ENCODE measurements at regions not wholly inside any gene's neighbourhood (a gene's known extent, or its start where the extent isn't known, plus 50 kb on each side); places are given as distances from the start of the nearest gene placed in this dataset.
"Not testable (repeated sequence)": the region's sequence is repeated elsewhere in the genome, so short reads cannot be mapped to it uniquely, and the experiment has no call there.

DNA sequence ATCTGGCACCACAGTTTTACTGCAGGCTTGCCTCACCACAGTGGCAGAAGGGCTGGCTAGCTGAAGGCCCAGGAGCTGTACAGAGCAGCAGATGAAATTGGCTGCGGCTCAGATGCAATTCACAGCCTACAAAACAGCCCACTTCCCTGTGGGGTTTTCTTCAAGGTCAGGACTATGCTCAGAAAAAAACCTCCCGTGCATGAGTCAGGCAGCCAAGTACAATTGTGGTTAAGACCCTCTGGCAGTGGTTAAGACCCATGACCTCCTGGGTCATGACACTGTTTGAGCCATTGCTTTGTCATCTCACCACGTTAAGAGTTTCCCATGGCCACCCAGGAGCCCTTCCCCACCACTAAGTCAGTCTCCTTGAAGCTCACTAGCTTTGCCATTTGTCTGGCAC, 276.3 kb downstream of the HNRNPD start:
- intact Hi-C loops (cut with micrococcal nuclease): no loop called here

DNA sequence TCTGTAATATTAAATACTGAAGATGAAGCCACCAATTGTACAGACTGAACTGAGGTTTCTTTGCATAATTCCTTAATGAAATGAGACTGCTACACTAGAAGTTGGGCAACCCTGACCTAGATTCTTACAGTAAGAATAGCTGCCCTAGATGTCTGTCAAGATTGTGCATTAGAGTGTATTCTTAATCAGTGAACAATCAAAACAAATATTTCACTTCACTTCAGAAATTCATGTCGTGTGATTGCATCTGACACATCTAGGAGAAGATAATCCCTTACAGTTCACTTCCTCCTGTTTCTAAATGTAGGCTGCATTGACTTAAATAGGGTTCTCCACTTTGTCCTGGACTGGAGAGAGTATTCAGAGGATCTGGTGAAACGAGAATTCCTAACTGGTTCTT, 283.1 kb downstream of the HNRNPD start:
- intact Hi-C loops (cut with micrococcal nuclease): no loop called here

DNA sequence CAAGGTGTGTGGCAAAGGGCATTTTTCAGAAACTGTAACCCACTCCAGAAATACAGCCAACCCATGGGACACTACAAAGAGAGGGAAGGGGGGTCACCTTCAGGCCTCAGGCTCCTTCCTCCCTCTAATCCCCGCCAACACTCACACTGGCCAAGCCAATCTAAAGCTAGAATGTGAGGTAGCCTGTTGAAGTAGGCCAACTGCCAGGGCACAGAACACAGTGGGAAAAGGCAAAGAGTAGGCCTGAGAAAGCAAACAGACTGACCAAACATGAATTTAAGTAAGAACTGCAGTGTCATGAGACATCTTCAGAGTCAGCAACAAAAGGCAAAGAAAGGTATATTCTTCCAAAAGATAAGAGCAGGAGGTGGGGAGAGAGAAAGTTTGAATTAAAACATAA, 289.0 kb downstream of the HNRNPD start:
- intact Hi-C loops (cut with micrococcal nuclease): no loop called here

DNA sequence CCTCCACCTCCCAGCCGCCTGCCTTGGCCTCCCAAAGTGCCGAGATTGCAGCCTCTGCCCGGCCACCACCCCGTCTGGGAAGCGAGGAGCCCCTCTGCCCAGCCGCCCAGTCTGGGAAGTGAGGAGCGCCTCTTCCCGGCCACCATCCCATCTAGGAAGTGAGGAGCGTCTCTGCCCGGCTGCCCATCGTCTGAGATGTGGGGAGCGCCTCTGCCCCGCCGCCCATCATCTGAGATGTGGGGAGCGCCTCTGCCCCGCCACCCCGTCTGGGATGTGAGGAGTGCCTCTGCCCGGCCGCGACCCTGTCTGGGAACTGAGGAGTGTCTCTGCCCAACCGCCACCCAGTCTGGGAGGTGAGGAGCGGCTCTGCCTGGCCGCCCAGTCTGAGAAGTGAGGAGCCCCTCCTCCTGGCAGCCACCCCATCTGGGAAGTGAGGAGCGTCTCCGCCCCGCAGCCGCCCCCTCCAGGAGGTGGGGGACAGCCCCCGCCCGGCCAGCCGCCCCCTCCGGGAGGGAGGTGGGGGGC, 296.3 kb downstream of the HNRNPD start:
- intact Hi-C loops (cut with micrococcal nuclease): not testable (repeated sequence)

DNA sequence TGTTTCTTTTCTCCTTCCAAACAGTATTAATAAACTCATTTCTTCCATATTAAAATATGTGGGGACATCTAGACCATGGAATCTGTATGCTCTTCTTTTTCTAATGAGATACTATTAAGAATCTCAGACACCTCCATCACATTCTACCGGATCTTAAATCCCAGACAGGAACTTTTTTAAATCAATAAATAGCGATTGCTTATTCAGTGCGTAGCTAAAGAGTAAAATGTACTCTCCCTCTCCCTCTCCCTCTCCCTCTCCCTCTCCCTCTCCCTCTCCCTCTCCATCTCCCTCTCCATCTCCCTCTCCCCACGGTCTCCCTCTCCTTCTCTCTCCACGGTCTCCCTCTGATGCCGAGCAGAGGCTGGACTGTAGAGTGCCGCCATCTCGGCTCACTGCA, 297.0 kb downstream of the HNRNPD start:
- intact Hi-C loops (cut with micrococcal nuclease): no loop called here

DNA sequence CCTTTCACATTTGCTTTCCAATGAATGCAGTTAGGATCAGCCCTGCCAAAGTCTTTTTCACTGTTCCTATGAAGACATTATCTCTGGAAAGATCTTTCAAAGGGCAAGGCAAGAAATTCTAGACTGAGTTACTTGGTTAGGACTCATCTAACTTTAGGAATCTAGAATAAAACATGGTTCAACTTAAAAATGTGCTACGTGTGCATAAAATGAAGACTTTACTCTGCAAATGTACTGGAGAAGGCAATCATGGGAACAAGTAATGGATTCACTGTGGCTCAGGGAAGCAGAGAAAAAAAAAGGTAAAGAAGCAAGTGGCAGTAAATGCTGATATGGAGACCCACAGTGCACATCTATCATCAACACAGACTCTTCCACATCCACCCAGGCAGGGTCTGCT, 297.4 kb downstream of the HNRNPD start:
- intact Hi-C loops (cut with micrococcal nuclease): no loop called here

DNA sequence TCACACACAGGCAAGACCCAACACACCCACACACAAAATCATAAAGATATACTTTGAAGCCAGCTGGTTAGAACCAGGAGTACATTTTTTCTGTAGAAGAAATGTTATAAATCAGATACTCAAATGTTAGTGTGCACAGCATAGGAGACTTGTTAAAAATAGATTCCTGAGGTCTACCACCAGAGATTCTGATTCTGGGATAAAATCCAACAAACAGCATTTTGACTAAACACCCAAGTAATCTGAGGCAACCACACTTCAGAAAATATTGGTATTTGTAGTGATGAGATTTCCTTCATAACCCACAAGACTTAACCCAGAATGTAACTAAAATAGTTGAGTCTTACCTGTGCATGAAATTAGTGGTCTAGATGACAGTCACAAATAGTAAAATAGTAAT, 301.8 kb downstream of the HNRNPD start:
- intact Hi-C loops (cut with micrococcal nuclease): no loop called here

DNA sequence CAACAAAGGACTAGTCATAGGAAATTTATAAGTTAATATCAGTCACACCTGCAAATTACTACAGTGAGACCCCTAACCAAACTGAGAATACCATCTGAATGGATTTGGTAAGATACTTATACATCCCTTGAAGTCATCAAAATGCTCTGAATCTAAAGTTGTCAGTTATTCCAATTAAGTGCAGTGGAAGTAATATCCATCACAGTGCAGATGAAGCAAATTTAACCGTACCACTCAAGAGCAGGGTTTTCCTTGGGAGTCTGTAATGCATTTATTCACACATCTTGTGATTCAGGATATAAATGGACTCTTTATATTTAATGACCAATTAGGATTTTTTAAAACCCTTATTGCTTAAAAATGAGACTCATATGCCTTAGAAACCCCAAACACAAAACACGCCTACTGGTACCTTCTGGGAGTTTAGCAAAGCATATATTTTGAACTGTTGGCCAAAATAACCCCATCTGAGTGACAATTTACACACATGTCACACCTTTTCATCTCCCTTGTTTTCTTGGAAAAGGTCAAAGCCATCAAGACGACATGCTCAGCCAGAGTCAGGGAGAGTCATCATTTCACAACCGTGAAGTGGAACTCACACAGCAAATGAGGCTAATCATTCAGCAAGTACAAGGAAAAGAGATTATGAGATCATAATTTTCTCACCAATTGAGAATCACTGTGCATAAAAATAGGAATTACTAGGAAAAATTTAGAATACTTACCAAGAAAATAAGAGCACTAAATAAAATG, 303.7 kb downstream of the HNRNPD start:
- intact Hi-C loops (cut with micrococcal nuclease): no loop called here

DNA sequence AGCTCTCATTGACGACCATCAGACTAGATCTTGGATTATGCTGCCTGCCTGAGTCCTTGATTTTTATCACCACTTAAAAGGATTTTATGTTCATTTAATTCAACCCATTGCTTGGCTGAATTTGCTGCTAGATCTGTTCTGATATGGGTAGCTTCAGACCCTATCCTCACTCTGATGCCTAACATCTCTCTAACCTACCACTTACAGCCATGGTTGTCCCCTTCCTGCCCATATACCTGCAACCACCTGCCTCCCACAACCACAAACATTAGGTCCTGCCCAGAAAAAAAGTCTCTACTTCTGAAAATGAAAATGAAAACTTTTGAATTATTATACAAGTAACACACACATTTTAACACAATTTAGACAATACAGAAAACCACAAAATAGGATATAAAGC, 310.8 kb downstream of the HNRNPD start:
- intact Hi-C loops (cut with micrococcal nuclease): no loop called here

DNA sequence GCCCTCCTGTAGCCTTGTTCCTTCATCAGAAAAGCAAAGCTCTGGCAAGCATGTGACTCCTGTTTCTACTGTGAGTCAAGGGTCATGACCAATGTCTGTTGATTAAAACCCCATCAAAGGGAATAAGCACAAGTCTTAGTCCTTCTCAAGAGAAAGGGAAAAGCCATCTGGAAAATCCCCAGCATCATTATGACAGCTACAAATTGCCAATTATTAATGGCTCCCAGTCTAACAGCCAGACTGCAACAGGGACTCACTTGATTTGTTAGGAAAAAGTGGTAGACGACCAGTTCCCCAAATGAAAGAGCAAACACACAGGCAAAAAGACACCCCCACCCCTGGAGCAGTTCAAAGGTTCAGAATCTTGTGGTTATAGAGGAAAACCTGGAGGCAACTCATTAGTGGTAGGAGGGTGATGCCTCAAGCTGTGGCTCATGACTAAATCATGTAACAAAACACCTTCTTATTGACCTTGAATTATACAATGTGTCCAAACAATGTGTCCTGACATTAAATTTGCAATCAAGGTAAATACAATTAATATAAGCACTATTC, 315.7 kb downstream of the HNRNPD start:
- intact Hi-C loops (cut with micrococcal nuclease): no loop called here

DNA sequence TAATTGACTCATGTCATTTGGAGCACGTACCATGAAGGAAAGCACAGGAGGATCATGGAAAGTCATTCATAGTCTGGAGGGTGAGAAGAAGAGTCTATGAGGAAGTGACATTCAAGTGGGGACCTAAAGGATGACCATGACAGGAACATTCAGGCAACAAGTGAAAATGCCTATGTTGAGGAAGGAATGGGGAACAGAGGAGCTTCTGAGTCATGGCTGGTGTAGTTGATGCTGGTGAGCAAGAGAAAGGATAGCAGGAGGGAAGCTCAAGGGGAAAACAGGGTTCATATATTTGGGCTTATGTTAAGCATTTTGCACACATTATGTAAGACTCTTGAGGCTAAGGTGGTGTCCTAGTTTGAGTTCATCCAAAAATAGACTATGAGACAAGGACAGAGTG, 318.6 kb downstream of the HNRNPD start:
- intact Hi-C loops (cut with micrococcal nuclease): no loop called here

DNA sequence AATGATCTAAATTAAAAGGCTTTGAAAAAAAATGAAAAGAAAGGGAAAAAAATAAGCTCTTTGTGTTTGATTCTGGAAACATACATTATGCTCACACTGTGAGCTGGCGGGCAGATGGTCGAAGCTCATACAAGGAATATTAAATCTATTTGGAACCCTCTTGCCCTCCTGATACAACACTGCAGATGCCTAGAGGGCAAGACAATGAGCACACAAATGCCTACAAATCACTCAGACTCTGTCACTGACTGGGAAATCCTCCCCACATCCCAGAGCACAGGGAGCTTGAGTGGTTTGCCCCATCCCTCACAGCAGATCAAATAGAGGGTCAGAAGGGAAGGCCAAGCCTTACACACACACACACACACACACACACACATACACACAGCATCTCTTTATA, 320.4 kb downstream of the HNRNPD start:
- intact Hi-C loops (cut with micrococcal nuclease): no loop called here

DNA sequence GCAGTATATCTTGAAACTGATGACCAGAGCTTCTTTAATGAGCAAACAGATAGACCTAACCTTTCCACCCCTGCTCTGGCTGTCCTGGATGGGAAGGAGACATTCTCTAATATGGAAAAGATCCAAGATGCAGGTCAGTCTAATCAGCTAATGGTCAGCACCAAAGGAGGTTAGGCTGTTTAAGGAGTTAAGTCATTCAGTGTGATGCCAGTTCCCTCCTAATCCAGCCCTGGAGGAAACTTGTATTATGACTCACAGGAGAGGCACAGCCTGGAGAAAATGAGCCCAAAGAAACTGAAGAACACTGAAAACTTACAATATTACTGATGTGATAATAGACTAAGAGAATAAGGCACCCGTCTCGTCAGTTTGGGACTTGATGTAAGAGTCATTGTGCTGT, 323.0 kb downstream of the HNRNPD start:
- intact Hi-C loops (cut with micrococcal nuclease): no loop called here

DNA sequence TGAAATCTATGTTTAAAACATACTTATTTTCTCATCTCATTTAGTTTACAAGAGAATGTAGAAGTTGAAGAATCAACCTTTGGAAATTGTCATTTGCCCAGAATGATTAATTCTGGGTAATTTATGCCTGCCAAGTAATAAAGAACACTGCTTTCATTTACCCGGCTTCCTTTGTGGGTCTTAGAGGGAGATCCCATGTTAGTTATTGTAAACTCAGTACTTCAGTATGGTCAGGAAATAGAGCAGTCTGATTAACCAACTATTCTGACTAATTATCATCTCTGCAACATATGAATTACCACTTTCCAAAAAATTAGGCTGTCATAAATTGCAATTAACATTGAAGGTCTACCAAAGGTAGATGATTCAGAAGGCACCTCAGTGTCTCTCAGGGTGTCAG, 324.5 kb downstream of the HNRNPD start:
- intact Hi-C loops (cut with micrococcal nuclease): no loop called here

DNA sequence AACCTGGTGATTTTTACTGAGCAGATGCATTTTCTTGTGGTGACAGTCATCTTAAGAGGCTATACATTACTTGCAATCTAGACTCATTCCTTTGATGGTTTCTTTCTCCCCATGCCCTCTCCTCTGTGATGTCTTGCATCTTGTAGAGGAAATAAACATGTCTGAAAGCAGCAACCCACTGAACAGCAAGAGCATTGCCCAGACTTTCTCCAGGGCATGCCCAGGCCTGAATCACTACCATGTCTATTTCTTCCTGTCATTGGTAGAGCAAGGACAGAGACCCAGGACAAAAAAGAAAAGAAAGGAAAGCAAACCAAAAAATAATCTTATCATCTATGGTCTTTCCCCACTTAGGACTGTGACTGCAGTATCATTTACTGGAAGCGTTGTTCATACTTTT, 326.1 kb downstream of the HNRNPD start:
- intact Hi-C loops (cut with micrococcal nuclease): no loop called here

DNA sequence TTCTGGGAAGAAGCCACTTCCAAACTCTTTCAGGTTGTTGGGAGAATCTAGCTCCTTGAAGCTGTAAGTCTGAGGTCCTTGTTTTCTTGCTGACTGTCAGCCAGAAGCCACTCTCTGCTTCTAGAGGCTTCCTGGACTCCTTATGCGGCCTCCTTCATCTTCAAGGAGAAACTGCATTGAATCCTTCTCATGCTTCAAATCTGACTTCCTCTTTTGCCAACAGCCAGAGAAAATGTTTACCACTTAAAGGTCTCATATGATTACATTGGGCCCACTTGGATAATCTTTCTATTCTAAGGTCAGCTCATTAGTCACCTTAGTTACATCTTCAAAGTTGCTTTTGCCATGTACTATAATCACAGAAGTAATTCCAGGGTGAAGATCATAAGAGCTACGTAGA, 327.0 kb downstream of the HNRNPD start:
- intact Hi-C loops (cut with micrococcal nuclease): no loop called here

DNA sequence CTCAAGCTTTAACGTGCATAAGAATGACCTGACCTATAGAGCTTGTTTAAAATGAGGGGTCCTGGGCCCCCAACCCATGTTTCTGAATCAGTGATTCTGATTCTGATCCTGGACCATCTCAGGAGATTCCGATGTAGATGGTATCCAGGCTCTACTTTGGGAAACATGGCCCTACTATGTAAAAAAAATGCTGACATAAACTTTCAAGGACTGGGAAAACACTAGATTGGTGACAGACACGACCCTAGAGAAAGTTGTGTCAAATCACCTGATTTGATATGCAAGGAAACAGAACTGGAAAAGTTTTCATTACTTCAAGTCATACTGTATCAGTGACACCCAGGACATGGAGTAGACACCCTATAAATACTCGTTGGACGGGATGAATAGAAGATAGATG, 328.5 kb downstream of the HNRNPD start:
- intact Hi-C loops (cut with micrococcal nuclease): no loop called here

DNA sequence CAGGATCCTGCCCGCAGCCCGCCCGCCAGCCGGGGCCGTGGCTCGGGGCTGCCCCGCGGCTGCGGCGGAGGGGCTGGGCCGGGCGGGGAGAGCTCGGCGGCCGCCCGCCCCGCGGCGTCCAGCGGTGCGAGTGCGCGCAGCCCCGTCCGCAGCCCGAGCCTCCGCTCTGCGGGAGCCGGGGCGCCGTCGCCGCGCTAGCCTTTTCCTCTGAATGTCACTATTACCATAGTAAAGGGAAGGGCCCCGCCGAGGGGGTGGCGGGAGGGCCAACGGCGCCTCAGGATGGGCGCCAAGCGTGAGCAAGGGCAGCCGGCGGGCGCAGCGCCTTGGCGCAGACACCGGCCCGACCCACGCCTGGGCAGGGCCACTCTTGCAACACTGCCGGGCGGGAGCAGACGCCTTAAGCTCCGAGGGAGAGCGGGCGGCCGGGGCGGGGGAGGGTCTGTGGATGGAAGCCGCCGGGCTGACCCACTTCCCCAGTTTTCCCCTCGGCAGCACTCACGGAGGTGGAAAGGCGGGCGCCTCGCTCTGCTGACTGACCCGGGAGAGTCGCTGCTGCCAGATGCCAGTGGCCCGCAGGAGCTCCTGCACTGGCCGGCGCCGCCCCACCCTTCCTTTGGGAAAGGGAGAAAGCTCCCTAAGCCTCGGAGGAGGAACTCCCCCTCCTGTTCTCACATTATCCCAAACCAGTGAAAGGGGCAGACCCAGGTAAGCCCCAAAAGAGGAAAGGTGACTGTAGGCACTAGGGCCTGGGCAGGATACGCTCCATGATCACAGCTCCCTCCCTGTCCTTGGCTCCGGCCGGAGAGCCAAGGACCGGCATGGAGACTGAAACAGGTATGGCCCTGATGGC, 329.4 kb downstream of the HNRNPD start:
- intact Hi-C loops (cut with micrococcal nuclease): no loop called here

DNA sequence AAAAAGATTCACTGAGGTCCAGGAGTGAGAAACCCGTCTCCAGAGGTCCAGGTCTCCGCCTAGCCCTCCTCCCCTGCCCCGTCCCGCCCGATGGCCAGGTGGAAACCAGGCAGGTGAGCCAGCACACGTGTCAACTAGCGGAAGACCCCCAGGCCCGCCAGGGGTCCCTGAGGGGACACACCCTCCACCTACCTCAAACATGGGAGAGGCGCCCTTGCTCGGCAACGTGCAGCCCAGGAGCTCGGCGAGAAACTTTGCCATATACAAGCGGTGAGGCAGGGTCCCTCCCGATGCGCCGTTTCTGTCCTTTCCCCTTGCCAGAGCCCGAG, 330.0 kb downstream of the HNRNPD start:
- intact Hi-C loops (cut with micrococcal nuclease): no loop called here

DNA sequence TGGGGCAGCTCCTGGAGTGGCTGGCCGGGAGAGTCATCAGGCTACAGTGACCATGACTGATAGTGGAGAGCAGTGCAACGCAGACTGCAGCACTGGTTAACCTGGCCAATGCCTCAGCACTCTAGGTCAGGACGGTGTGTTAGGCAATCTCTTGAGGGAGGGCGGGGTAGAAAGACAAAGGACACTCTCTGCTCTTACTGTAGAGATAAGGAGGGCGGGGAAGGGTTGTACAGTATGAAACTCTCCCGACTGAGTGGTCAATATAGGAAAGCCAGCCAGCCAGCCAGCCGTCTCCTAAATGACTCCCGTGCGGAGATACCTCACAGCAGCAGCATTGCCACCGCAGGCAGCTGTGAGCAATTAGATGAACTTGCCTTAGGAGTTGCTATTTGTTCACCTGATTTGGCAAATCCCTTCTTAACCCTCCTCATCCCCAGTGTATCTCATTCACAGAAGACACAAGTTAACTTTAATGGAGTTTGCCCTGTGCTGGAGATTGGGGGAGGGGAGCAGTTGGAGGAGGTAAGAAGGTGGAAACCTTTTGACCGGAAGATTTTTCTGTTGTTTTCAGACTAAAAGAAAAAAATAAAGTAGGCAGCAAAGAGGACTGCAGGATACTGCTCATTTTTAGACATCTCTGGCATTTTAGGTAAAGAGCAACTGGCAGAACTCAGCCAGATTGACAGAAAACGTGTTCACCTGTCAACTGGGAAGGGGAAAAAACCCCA, 330.5 kb downstream of the HNRNPD start:
- intact Hi-C loops (cut with micrococcal nuclease): no loop called here

DNA sequence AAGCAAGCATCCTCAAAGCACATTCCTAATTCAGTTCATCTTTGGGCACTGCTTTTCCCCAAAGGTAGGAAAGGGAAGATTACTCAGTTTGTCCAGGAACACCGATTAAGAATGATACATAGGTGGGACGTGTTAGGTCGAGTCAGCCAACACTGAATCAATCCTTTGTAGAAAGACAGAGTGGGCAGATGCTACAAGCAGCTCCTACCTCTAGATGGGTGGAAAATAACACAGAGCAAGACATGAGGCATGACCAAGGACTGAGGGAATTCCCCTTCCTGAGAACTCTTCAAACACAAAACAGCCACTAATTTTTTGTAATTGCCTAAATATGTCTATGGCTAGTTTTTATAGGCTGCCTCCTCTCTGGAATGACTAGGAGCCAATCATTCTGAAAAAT, 331.7 kb downstream of the HNRNPD start:
- intact Hi-C loops (cut with micrococcal nuclease): no loop called here

DNA sequence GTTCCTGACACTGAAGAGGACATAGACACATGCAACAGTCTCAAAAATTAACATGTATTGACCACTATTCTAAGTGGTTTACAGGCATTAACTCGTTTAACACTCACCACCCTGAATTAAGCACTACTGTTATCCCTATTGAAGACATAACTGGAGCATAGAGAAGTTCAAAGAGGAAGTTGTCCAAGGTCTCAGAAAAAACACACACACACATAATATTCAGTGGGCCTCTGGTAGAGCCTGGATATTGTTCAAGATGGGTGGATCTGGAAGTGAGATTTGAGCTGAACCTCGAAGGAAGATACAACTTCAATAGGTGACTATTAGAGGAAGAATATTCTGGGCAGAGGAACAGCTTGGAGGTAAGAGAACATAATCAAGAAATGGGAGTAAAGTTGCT, 334.9 kb downstream of the HNRNPD start:
- intact Hi-C loops (cut with micrococcal nuclease): no loop called here

Measured in T-helper 2 cell treated with Interferon-gamma antibody and Interleukin-4, amounts not matched to agents 100 ng/mL and 5 ng/mL, for 36 hours (primary cell).